ENCODE measurements at regions not wholly inside any gene's neighbourhood (a gene's known extent, or its start where the extent isn't known, plus 50 kb on each side); places are given as distances from the start of the nearest gene placed in this dataset.

DNA sequence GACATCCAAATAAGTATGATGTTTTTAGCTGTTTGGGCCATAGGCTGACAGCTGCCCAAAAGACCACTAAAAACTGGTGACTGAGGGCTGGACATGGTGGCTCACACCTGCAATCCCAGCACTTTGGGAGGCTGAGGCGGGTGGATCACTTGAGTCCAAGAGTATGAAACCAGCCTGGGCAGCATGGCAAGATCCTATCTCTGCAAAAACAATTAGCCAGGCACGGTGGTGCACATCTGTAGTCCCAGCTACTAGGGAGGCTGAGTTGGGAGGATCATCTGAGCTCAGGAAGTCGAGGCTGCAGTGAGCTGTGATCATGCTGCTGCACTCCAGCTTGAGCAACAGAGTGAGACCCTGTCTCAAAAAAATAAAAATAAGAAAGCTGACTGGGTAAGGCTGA is 511.5 kb upstream of the RAB6C start:
- Histone ChIP-seq H3K27ac (ENCODE audit: low read depth, low read length) (no peak overlapping the region), H4K20me1 (ENCODE audit: control insufficient read depth, insufficient read depth, low read depth, low read length) (no peaks in the 10 kb centered on the region), H3K9me3 (ENCODE audit: control insufficient read depth, insufficient read depth, low read length) (no peaks in the 10 kb centered on the region), H3K79me2 (ENCODE audit: control insufficient read depth, low read length) (no peaks in the 10 kb centered on the region), H3K4me3 (ENCODE audit: low read length) (no peak overlapping the region), H3K4me1 (ENCODE audit: control insufficient read depth, low read length) (no peaks in the 10 kb centered on the region), H3F3A (ENCODE audit: control insufficient read depth, insufficient read depth) (no peaks in the 10 kb centered on the region), H3K9me2 (replicated peaks; ENCODE audit: control insufficient read depth, low read length) (no peaks in the 10 kb centered on the region), H3K27me3 (ENCODE audit: control insufficient read depth, low read length) (no peaks in the 10 kb centered on the region), H3K4me2 (ENCODE audit: low read length) (no peak overlapping the region), H3K36me3 (ENCODE audit: control insufficient read depth, low read length) (no peaks in the 10 kb centered on the region)
- TF ChIP-seq, protein P1, sequence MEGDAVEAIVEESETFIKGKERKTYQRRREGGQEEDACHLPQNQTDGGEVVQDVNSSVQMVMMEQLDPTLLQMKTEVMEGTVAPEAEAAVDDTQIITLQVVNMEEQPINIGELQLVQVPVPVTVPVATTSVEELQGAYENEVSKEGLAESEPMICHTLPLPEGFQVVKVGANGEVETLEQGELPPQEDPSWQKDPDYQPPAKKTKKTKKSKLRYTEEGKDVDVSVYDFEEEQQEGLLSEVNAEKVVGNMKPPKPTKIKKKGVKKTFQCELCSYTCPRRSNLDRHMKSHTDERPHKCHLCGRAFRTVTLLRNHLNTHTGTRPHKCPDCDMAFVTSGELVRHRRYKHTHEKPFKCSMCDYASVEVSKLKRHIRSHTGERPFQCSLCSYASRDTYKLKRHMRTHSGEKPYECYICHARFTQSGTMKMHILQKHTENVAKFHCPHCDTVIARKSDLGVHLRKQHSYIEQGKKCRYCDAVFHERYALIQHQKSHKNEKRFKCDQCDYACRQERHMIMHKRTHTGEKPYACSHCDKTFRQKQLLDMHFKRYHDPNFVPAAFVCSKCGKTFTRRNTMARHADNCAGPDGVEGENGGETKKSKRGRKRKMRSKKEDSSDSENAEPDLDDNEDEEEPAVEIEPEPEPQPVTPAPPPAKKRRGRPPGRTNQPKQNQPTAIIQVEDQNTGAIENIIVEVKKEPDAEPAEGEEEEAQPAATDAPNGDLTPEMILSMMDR (IDR thresholded peaks at IDR 0.05; ENCODE audit: low read depth, low read length, poor library complexity, severe bottlenecking) = no peak
- TF ChIP-seq EZH2phosphoT487 (IDR thresholded peaks at IDR 0.05; ENCODE audit: borderline replicate concordance, low read length) = no peak

DNA sequence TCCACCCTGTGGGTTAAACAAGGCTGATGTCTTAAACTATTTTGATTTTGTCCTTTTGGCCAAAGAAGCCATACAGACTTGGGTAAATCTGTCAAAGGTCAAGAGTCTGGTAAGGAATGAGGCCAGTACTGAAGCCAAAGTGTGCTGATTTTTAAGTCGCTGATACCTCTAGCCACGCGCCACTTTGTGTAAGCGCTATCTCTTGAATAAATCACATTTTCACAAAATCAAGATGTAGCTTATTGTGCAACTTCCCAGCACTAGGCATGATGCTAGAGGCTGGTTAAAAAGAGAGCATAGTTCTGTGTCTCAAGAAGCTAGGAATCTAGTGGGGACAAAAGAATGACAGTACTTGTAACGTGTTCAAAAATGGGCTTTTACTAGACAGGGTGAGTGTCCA is 510.6 kb upstream of the RAB6C start:
- Histone ChIP-seq H3K9me3 (ENCODE audit: control insufficient read depth, insufficient read depth, low read length) (no peaks in the 10 kb centered on the region), H3F3A (ENCODE audit: control insufficient read depth, insufficient read depth) (no peaks in the 10 kb centered on the region), H3K27ac (ENCODE audit: low read depth, low read length) (no peak overlapping the region), H3K4me3 (ENCODE audit: low read length) (no peak overlapping the region), H3K4me2 (ENCODE audit: low read length) (no peak overlapping the region), H3K36me3 (ENCODE audit: control insufficient read depth, low read length) (no peaks in the 10 kb centered on the region), H3K9me2 (replicated peaks; ENCODE audit: control insufficient read depth, low read length) (no peaks in the 10 kb centered on the region), H3K4me1 (ENCODE audit: control insufficient read depth, low read length) (no peaks in the 10 kb centered on the region), H4K20me1 (ENCODE audit: control insufficient read depth, insufficient read depth, low read depth, low read length) (no peaks in the 10 kb centered on the region), H3K27me3 (ENCODE audit: control insufficient read depth, low read length) (no peaks in the 10 kb centered on the region), H3K79me2 (ENCODE audit: control insufficient read depth, low read length) (no peaks in the 10 kb centered on the region)
- TF ChIP-seq, protein P1 (IDR thresholded peaks at IDR 0.05; ENCODE audit: low read depth, low read length, poor library complexity, severe bottlenecking) = no peak
- TF ChIP-seq EZH2phosphoT487 (IDR thresholded peaks at IDR 0.05; ENCODE audit: borderline replicate concordance, low read length) = no peak

DNA sequence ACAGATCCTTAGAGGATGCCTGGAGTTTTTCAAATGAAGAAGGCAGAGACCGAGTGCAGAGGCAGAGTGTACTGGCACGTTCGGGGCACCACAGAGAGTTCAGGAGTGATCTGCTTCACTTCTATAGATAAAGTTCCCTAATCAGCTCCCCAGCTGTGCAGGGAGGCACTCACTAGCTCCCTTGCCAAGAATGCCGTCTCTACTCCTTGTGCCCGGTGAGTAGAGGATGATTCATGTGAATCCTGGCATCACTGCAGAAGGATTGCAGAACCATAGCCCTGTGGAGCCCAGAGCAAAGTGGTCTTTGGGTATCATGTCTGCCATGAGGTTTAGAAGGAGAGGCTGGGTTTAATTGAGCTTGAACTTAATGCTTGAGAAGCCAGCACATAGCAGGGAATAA is 510.1 kb upstream of the RAB6C start:
- Histone ChIP-seq H3F3A (ENCODE audit: control insufficient read depth, insufficient read depth) (no peaks in the 10 kb centered on the region), H3K9me2 (replicated peaks; ENCODE audit: control insufficient read depth, low read length) (no peaks in the 10 kb centered on the region), H3K4me1 (ENCODE audit: control insufficient read depth, low read length) (no peaks in the 10 kb centered on the region), H4K20me1 (ENCODE audit: control insufficient read depth, insufficient read depth, low read depth, low read length) (no peaks in the 10 kb centered on the region), H3K4me2 (ENCODE audit: low read length) (no peak overlapping the region), H3K4me3 (ENCODE audit: low read length) (no peak overlapping the region), H3K27me3 (ENCODE audit: control insufficient read depth, low read length) (0 out of 2 replicates have a peak, but pooled peaks cover 4% of the 10 kb centered on the region), H3K27ac (ENCODE audit: low read depth, low read length) (no peak overlapping the region), H3K79me2 (ENCODE audit: control insufficient read depth, low read length) (no peaks in the 10 kb centered on the region), H3K36me3 (ENCODE audit: control insufficient read depth, low read length) (no peaks in the 10 kb centered on the region), H3K9me3 (ENCODE audit: control insufficient read depth, insufficient read depth, low read length) (no peaks in the 10 kb centered on the region)
- TF ChIP-seq, protein P1 (IDR thresholded peaks at IDR 0.05; ENCODE audit: low read depth, low read length, poor library complexity, severe bottlenecking) = no peak
- TF ChIP-seq EZH2phosphoT487 (IDR thresholded peaks at IDR 0.05; ENCODE audit: borderline replicate concordance, low read length) = no peak

DNA sequence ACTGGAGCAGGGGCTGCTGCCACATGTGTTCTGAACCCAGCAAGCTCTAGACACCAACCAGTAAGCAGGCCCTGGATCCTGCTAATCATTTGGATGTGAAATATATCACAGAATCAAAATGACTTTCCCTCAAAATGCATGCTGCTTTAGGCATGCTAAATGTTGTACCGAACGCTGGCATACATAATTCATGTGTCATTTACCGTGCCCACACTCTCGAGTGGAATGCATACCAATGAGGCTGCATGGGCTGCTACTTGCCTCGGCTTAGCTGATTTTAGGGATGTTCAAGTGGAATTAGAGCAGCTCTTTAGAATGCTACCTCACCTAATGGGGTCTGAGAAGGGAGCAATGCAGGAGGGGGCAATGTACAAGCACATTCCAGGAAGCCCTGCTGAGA is 509.6 kb upstream of the RAB6C start:
- H3K27ac ChIP-seq (ENCODE audit: low read depth, low read length) = no peak overlapping the region
- H3K9me2 ChIP-seq (replicated peaks; ENCODE audit: control insufficient read depth, low read length) = no peaks in the 10 kb centered on the region
- no peaks in the 10 kb centered on the region for H3K36me3 ChIP-seq (ENCODE audit: control insufficient read depth, low read length)
- H3K4me2 ChIP-seq (ENCODE audit: low read length) = no peak overlapping the region
- H3F3A ChIP-seq (ENCODE audit: control insufficient read depth, insufficient read depth) = no peaks in the 10 kb centered on the region
- no peaks in the 10 kb centered on the region for H4K20me1 ChIP-seq (ENCODE audit: control insufficient read depth, insufficient read depth, low read depth, low read length)
- H3K4me3 ChIP-seq (ENCODE audit: low read length) = no peak overlapping the region
- H3K4me1 ChIP-seq (ENCODE audit: control insufficient read depth, low read length) = no peaks in the 10 kb centered on the region
- TF ChIP-seq EZH2phosphoT487 (IDR thresholded peaks at IDR 0.05; ENCODE audit: borderline replicate concordance, low read length) = no peak
- TF ChIP-seq, protein P1 (IDR thresholded peaks at IDR 0.05; ENCODE audit: low read depth, low read length, poor library complexity, severe bottlenecking) = no peak
- no peaks in the 10 kb centered on the region for H3K9me3 ChIP-seq (ENCODE audit: control insufficient read depth, insufficient read depth, low read length)
- 0 out of 2 replicates have a peak, but pooled peaks cover 4% of the 10 kb centered on the region for H3K27me3 ChIP-seq (ENCODE audit: control insufficient read depth, low read length)
- no peaks in the 10 kb centered on the region for H3K79me2 ChIP-seq (ENCODE audit: control insufficient read depth, low read length)

Measured in DOHH2 (cell line).